DND-41 (cell line): ENCODE measurements at regions not wholly inside any gene's neighbourhood (a gene's known extent, or its start where the extent isn't known, plus 50 kb on each side); places are given as distances from the start of the nearest gene placed in this dataset.

Experiments used
- ATAC-seq: fragments of 200-7000 bp; cut with Tn5 transposase; 3 replicates; pipeline ENCODE4 v1.9.1; 2021; ENCODE audit warnings: low read depth; ENCODE audit not compliant: insufficient read depth
- DNase-seq: peaks from one replicate; pipeline ENCODE4 v3.0.0-alpha.2; 2020
- H2AFZ ChIP-seq: 2 replicates; pipeline ENCODE4 v1.6.0; 2012; ENCODE audit warnings: low read depth, low read length
- H3K27ac ChIP-seq: 2 replicates; pipeline ENCODE4 v1.5.1; 2012; ENCODE audit warnings: low read length, inconsistent platforms
- H3K27me3 ChIP-seq: fragments of 200-600 bp; sonication (generic); 2 replicates; pipeline ENCODE4 v1.6.0; 2012; ENCODE audit warnings: low read length, mild to moderate bottlenecking, inconsistent platforms; ENCODE audit not compliant: insufficient read depth, poor library complexity
- H3K36me3 ChIP-seq: 2 replicates; pipeline ENCODE4 v1.5.1; 2012; ENCODE audit warnings: low read length, inconsistent platforms; ENCODE audit not compliant: insufficient read depth
- H3K4me1 ChIP-seq: 2 replicates; pipeline ENCODE4 v1.5.1; 2012; ENCODE audit warnings: mild to moderate bottlenecking, low read length; ENCODE audit not compliant: insufficient read depth
- H3K4me2 ChIP-seq: 2 replicates; pipeline ENCODE4 v1.6.0; 2012; ENCODE audit warnings: mild to moderate bottlenecking, moderate library complexity, low read length, inconsistent platforms; ENCODE audit not compliant: insufficient read depth
- H3K4me3 ChIP-seq, 2 experiments: fragments of 200-600 bp in 1 of 2; shearing (Covaris generic) in 1 of 2; 2 replicates each; pipeline ENCODE4 v1.5.1; 2012 to 2016; ENCODE audit warnings: inconsistent platforms in 2 of 2, low read length in 2 of 2, mild to moderate bottlenecking in 2 of 2, low read depth in 1 of 2, moderate library complexity in 1 of 2
- H3K79me2 ChIP-seq: 2 replicates; pipeline ENCODE4 v1.6.0; 2012; ENCODE audit warnings: low read length, inconsistent platforms; ENCODE audit not compliant: insufficient read depth
- H3K9ac ChIP-seq: 2 replicates; pipeline ENCODE4 v1.6.0; 2012; ENCODE audit warnings: low read depth, mild to moderate bottlenecking, inconsistent platforms, low read length, moderate library complexity
- H3K9me3 ChIP-seq: 2 replicates; pipeline ENCODE4 v1.5.1; 2012; ENCODE audit warnings: low read length, moderate library complexity, mild to moderate bottlenecking, inconsistent platforms; ENCODE audit not compliant: insufficient read depth, severe bottlenecking
- H4K20me1 ChIP-seq: 2 replicates; pipeline ENCODE4 v1.6.0; 2012; ENCODE audit warnings: low read length; ENCODE audit not compliant: insufficient read depth
- CTCF ChIP-seq: IDR thresholded peaks from 2 replicates; pipeline ENCODE4 v1.5.1; 2012; ENCODE audit warnings: borderline replicate concordance, low read length, moderate library complexity, mild to moderate bottlenecking; ENCODE audit not compliant: poor library complexity, severe bottlenecking; ENCODE audit errors: extremely low read depth
- EZH2 ChIP-seq: IDR thresholded peaks from 3 replicates; pipeline ENCODE4 v1.6.1; 2012; ENCODE audit warnings: borderline replicate concordance, low read depth, mild to moderate bottlenecking, moderate library complexity, low read length, inconsistent platforms; ENCODE audit not compliant: severe bottlenecking

GRCh38 chr13:69641773-69642172 is 465.9 kb upstream of the ATXN8OS start:
- Histone ChIP-seq H3K27ac (no peak overlapping the region), H3K27me3 (no peaks in the 10 kb centered on the region), H3K79me2 (no peaks in the 10 kb centered on the region), H3K4me3 (no peak overlapping the region), H3K9me3 (peaks cover 6% of the 10 kb centered on the region), H3K9ac (no peak overlapping the region), H3K4me1 (no peaks in the 10 kb centered on the region), H2AFZ (no peak overlapping the region), H4K20me1 (no peaks in the 10 kb centered on the region), H3K36me3 (no peaks in the 10 kb centered on the region), H3K4me2 (no peak overlapping the region)
- TF ChIP-seq EZH2, result no peak
- no peak for TF ChIP-seq CTCF
- DNase-seq (no peak), ATAC-seq (no peak)

- Histone ChIP-seq H3K27me3 (no peaks in the 10 kb centered on the region), H2AFZ (no peak overlapping the region), H3K79me2 (no peaks in the 10 kb centered on the region), H3K9ac (no peak overlapping the region), H3K4me3 (no peak overlapping the region), H3K4me1 (no peaks in the 10 kb centered on the region), H3K36me3 (no peaks in the 10 kb centered on the region), H4K20me1 (no peaks in the 10 kb centered on the region), H3K9me3 (no peaks in the 10 kb centered on the region), H3K4me2 (no peak overlapping the region), H3K27ac (no peak overlapping the region)
- ATAC-seq, result no peak
- TF ChIP-seq CTCF, result no peak
- no peak for DNase-seq
These were observed 474.6 kb upstream of the ATXN8OS start for GRCh38 chr13:69633044-69633443.

- H3K27me3 ChIP-seq, result no peaks in the 10 kb centered on the region
- H3K9ac ChIP-seq, result no peak overlapping the region
- no peaks in the 10 kb centered on the region for H4K20me1 ChIP-seq
- TF ChIP-seq CTCF, result no peak
- no peak for TF ChIP-seq EZH2
- no peak for DNase-seq
- no peaks in the 10 kb centered on the region for H3K79me2 ChIP-seq
- H3K9me3 ChIP-seq, result no peaks in the 10 kb centered on the region
- no peak for ATAC-seq
- H3K36me3 ChIP-seq, result no peaks in the 10 kb centered on the region
- H2AFZ ChIP-seq, result no peak overlapping the region
- H3K27ac ChIP-seq, result no peak overlapping the region
- no peaks in the 10 kb centered on the region for H3K4me1 ChIP-seq
- H3K4me3 ChIP-seq, result no peak overlapping the region
- no peak overlapping the region for H3K4me2 ChIP-seq
These were observed 483.7 kb upstream of the ATXN8OS start for GRCh38 chr13:69623973-69624372.

GRCh38 chr13:69619651-69620050 is 488.0 kb upstream of the ATXN8OS start:
- Histone ChIP-seq H3K4me3 (no peak overlapping the region), H3K27me3 (no peaks in the 10 kb centered on the region), H2AFZ (no peak overlapping the region), H3K9ac (no peak overlapping the region), H3K9me3 (no peaks in the 10 kb centered on the region), H3K4me2 (no peak overlapping the region), H3K27ac (no peak overlapping the region), H3K4me1 (no peaks in the 10 kb centered on the region), H4K20me1 (no peaks in the 10 kb centered on the region), H3K79me2 (no peaks in the 10 kb centered on the region), H3K36me3 (no peaks in the 10 kb centered on the region)
- TF ChIP-seq CTCF (no peak), EZH2 (no peak)
- no peak for DNase-seq
- no peak for ATAC-seq
